HPDE6-E6E7 (cell line): ENCODE measurements at regions not wholly inside any gene's neighbourhood (a gene's known extent, or its start where the extent isn't known, plus 50 kb on each side); places are given as distances from the start of the nearest gene placed in this dataset.

ENCODE experiments used
- DNase-seq: peaks from one replicate; pipeline ENCODE4 v3.0.0; 2011; ENCODE audit warnings: missing footprints; ENCODE audit errors: extremely low spot score

DNA sequence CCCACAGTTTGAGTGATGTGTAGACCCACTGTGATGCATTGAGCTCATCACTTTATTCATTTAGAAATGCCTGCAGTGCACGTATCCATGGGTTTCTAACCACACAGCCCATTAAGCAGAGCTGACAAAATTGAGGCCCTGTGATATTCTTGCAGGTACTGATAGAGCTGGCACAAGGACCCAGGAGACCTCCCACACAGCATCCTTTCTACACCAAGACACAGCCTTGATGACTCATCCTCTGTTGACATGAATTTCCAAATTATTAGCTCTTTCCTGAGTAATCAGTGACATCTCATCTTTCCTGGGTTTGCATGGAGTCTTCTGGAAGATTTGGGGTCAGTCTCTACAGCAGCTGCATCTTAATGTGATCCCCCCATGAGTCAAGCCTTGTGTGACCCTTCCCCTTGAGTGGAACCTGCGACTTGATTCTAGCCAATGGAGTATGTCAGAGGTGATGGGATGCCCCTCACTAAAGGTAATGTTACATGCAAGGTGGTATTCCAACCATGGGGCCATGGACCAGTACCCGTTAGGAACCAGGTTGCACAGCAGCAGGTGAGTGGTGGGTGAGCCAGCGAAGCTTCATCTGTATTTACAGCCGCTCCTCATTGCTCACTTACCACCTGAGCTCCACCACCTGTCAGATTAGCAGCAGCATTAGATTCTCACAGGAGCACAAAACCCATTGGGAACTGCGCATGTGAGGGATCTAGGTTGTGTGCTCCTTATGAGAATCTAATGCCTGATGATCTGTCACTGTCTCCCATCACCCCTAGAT, 181.1 kb upstream of the ARL4C start:
- DNase-seq = no peak

DNA sequence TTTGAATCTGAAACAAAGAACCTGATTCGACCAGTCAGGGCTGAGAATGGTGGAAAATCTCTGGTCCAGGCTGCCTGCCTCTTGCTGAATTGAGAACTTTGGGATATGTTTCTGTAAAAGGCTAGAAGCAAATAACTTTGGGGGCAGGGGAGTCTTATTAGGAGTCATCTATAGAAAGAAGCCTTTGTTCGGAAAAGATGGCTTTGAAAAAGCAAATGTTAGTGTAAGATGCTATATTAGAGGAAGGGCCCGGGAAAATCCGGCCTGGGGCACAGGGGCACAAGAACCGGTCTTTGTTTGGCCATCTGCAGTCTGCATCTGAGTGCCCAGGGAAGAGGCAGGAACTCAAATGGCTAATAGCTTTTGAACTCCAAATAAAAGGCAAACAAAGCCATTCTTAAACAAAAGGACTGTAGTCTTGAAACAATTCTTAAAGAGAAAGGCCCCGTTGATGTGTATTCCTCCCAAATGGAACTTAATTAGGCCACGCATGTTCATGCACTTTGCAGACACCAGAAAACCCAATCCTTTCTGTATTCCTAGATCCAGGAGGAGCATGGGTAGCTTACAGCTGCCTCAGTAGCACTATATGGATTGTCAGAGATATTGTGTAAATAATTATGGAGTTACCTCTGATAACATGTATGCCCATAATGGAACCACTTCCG, 180.0 kb upstream of the ARL4C start:
- DNase-seq = no peak

DNA sequence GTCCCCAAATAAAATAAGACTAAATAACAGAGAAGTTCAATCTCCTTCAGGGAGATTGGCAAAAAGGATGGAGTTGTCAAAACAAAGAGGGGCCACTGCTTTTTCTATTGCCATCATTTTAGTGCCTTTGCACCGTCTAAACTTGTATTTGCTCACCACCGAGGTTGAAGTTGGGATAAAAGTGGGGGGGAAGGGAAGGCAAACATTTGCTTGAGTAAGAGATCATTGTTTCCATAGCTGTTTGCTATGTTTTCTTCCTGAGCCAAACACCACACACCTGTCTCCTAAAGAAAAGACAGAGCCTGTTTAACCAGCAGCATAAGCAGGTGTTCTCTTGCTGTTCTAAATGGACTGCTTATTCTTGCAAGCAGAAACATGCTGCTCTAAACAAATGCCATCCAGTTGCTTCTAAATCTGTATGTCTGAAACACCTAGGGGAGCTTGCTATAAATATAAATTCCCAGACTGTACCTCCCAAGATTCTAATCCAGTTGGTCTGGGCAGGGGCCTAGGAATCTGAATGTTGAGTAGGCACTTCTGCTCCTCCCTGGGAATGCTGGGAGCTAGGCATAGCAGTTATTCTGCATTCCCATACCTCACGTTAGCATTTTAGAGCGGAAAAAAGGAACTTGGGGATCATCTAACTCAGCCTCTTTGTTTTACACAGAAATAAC, 179.4 kb upstream of the ARL4C start:
- DNase-seq = no peak

DNA sequence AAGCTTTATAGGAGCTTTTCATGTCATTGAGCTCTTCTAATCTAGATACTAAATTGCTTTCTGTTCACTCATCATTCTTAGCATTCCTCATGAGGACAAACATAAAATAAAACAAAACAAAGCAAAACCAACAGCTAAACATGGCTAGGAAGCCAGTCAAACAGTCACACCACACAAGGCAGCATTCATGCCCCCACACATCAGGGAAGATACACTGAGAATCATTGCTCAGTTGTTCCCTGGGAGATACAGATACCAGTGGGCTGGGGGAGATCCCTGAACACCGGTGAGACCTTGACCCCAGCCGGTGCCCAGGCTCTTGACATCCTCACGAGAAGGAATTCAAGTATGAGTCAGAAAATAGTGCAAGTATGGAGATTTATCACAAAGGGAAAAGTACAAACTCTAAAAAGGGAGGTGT, 177.9 kb upstream of the ARL4C start:
- no peak for DNase-seq

DNA sequence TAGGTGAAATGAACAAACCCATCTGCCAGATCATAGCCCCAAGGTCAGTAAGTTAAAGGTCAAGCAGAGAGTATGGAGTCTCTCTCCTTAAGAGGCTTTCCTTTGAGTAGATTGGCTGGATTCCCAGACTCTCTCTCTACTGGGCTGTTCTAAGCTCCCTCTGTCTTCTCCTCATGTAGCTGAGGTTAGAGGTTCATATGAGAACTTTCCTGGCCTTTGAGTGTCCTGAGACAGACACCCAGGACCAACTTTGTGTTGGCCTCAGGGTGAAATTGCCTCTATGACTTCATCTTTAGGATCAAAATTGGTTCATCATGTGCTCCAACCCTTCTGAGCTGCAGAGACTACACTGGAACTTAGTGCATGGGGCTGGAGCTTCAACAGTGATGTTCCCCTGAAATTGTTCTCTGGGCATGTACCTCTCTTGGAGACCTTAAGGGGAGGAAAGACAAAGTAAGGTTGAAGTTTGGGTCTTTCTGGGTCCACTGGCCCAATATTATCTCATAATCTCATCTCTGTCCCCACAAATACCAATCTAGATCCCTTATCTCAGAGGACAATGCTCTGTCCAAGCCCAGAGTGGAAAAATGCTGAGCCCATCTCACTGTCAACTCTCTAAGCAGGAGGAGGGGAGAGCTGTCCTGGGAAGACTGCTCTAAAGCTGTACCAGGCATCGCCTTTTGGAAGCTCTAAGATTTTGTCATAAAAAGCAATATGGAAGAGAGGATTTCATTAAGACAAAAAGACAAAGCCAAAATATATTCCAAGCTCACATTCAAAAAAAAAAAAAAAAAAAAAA, 177.3 kb upstream of the ARL4C start:
- no peak for DNase-seq

DNA sequence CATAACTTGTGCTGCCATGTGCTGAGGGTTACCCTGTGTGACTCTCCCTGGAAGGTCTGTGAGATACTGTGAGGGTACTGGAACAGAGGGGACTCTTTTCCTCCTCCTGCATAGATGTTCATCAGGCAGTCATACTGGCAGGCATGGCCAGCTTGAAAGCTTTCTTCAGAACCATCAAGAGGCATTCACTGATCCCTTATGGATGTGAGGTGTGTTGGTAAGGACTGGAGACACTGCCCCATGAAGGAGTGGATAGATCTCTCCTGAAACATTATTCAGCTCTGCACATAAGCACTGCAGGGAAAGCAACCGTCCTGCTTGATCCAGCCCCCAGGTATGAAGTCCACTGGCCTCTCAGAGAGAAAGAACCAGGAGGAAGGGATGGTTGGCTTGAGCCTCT, 176.6 kb upstream of the ARL4C start:
- DNase-seq = no peak

DNA sequence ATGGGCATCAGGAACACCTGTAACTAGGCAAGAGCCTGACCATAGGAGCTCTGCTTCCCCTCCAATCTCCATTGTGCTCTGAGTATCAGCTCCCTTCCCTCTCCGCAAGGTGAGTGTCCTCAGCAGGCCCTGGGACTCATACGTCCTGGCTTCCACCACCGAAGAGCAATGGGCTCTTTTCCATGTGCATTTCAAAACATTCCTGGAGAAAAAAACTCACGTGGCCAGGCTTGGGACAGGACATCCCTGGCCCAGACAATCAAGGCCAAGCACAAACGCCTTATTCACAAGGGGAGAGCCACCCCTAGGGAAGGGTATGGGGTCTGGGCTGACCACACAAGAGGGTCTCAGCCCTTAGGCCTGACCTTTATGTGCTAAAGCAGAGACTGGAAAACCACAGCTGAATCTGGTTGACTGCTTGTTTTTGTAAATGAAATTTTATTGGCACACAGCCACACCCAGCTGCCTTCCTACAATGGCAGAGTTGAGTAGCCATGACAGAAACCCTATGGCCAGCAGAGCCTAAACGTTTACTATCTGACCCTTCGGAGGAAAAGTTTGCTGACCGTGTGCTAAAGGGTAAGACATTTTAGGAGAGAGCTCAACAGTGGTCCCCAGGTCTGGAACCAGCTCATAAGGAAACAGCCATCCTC, 175.7 kb upstream of the ARL4C start:
- no peak for DNase-seq

DNA sequence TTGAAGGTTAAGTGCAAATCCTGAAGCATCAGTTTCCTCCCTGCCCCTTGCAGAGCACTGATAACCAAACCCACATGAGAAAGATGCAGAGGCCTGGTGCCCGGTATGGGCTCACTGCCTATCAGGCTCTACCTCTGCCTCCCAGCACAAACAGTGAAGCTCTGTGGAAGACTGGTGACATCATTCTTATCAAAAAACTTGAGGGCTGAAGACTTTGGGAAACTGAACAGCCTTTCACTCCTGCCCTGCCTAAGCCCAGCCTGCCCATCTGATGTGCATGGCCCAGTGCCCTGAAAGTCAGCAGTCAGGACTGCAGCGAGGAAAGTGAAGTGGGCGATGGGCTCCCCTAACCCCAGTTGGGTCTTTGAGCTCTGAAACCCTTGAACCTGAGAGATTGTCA, 174.8 kb upstream of the ARL4C start:
- no peak for DNase-seq

DNA sequence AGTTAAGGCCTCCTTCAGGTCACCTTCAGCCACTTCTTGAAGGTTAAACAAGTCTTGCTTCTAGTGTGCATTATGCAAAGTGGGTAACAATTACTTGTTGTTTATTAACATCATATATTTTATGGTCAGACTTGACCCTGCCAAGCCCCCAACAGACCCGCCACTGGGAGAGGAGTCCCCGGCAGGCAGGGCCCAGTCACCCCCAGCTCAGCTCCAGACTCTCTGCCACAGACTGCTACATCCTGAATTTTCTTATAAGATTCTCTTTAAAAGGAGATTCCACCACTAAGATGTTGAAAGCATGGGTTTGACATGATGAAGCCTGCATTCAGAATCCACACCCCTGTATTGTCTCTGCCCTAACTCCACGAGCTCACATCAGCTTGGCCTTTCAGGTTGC, 174.3 kb upstream of the ARL4C start:
- no peak for DNase-seq

DNA sequence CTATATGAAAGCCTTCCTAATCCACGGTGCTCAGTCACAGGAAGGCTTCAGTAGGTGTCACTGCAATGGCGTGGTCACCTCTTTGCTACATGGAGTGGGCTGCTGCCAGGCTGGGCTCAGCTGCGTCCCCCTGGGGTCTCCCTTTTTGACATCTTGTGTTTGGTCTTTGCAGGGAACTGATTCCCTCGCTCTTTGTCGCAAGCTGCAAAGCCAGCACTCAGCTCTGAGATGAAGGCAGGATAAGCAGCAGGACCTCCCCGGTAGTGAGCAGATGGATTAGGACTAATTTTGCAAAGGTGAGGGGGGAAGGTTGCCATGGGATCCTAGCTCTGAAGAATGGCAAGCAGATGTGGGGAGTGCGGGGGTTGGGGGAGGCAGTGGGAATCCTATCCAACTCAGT, 173.9 kb upstream of the ARL4C start:
- no peak for DNase-seq

DNA sequence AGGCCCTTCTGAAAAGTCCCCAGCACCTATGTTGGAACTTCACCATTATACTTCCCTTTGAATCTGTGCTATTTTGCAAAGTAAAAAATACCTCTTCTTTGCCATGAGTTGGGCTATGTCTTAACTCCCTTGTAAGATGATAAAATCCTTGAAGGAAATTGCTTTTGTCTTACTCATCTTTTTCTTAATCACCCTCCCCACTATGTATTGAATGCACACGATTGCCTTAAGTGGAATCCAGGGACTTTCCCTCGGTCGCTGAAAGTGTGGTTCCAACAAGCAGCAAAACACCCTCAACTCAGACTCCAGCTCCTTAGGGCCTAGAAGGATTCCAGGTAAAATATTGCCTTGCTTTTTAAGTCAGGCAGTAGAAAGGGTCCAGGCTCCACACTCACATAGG, 173.2 kb upstream of the ARL4C start:
- DNase-seq = peak; percentile 64

DNA sequence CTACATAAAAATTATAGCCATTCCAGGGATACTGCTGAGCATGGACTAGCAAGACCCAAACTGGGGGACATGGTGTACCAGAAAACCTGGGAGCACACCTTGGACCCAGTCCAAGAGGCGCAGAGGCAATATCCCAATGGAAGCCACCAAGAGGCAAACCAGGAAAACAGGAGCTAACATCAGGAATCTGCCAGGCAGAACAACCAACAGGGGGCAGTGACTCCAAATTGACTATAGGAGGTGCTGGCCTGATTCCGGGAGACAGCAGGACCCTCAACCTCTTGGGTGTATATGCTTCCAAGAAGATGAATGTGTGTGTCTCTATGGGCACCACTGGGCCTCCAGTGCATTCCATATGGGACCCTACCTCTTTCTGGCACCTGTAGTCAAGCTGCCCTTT, 172.7 kb upstream of the ARL4C start:
- DNase-seq = no peak

DNA sequence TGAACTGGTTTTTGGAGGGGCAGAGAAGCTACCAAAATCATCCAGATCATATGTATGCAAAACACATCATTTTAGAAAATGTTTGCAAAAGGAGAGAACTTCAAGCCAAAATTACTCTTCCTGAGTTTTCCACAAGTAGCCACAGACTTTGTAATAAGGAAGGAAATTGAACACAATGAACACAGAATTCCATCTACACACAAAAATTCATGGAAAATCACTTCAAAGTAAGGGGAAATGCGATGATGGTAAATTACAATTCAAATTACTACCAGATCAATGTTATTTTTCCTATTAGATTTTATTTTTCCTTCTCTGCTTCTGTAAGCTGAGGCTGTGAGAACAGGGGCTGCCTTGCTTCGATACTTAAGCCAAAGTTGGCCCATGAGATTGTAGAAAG, 172.1 kb upstream of the ARL4C start:
- no peak for DNase-seq

DNA sequence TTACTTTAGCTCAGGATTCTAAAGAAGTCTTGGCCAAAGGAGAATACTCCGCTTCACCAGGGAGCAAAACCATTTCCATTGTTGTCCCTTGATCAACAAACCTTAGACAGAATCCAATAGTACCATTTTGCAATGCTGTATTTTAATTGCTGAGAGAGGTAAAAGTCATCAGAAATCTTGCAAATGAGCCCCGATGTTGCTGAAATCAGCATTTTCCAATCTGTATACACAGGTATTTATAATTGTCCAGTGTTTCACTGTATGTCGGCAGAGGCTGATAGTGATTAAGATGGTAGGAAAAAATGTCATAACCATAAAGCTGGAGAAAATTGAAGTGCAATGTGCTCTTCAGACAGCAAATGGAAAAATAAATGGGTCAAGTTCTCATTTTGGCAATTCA, 170.0 kb upstream of the ARL4C start:
- DNase-seq = no peak

DNA sequence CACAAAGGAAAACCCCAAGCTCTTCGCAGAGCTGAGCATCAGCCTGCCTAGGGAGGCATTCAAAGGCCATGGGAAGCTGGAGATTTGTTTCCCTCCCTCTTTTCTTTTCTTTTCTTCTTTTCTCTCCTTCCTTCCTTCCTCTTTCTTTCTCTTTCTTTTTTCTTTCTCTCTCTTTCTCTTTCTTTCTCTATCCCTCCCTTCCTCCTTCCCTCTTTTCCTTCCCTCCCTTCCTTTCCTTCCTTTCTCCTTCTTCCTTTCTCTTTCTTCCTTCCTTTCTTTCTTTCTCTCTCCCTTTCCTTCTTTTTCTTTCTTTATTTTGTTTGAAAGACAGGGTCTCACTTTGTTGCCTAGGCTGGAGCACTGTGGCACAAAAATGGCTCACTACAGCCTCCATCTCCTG, 168.4 kb upstream of the ARL4C start:
- no peak for DNase-seq

DNA sequence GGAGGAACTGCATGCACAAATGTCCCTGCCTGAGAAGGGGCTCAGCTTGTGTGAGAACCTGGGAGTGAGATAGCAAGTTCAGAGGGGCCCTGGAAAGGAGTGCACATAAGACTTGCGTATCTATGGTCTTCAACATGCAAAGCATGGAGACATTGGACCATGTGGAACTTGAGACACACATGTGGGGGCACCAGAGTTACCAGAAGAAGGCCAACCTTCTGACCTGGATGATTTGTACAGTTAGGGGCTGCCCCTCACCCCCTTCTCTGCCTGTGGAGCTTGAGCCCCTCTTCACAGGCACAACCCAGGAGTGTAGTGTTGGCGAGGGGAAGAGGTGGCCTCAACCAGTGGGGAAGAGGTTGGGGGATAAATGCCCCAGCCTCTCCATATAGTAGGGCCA, 165.0 kb upstream of the ARL4C start:
- DNase-seq = no peak

DNA sequence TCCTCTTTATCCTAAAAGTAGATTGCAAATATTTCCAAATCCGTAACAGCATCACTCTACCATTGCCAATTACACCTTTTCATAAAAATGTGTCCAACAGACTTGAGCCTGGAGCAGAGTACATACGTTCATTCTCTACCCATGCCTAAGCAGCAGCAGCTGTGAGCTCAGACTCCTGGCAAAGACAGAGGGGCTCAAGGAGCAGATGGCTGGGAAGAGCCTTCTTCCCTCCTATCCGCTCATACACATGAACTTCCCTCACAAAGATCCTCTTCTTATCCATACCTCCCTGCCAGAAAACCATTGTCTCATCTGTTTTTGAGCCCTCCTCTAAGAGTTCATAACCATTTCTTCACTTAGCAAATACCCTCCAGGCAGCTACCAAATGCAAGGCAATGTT, 164.3 kb upstream of the ARL4C start:
- no peak for DNase-seq

DNA sequence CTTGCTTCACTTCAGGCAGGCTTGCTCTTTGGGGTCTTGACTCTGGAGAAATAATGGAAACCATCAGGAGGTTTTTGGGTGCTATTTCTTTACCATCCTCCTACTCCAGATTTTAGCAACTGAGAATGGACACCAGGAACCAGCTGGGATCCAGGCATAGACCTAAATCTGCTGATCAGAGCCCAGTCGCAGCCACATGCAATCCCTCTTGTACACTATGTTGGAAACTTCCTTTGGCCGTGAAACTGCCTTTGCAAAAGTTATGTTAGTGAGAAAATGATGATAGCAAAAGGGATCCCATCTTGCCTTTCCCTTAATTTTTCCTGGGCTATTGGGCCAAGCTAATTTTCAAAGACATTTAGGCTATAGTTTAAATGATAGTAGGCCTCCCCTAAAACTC, 158.8 kb upstream of the ARL4C start:
- DNase-seq = no peak

DNA sequence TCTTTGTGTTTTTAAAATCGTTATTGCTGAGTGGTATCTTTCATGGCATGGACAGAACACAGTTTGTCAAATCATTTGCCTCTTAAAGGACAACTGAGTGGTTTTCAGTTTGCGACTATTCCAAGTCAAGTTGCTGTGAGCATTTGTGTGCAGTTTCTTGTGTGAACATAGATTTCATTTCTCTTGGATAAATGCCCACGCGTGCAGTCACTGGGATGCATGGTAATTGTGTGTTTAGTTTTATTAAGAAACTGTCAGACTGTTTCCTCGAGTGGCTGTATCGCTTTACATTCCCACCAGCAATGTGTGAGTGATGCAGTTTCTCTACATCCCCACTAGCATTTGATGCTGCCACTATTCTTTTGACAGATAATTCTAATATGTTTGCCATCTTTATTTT, 154.0 kb upstream of the ARL4C start:
- DNase-seq = no peak

DNA sequence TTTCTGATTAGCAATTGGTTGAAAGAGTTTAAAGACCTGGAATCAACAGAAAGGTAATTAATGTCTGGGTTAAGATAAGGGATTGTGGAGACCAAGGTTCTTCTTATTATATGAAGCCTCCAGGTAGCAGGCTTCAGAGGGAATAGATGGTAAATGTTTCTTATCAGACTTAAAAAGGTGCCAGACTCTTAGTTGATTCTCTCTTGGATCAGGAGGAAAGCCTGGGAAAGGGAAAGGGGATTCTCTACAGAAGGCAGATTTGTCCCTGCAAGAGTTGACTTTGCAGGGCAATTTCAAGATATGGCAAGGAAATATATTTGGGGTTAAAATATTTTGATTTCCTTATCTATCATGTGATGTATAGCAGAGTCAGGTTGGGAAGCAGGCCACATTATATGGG, 153.1 kb upstream of the ARL4C start:
- DNase-seq = no peak

DNA sequence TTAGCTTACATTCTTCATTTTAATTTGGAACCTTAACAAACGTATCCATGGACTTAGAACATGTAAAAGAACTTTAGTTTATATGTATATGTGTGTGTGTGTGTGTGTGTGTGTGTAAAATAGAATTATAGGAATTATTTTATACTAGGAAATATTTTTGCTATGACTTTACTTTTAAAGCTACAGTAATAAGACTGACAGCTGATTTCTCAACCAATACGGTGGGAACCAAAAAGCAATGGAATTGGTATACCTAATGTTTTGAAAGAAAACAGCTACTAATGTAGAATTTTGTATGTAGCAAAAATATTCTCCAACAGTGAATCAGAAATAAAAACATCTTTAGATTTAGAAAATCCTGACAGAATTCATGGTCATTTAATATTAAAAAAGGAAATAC, 146.5 kb upstream of the ARL4C start:
- DNase-seq = no peak

DNA sequence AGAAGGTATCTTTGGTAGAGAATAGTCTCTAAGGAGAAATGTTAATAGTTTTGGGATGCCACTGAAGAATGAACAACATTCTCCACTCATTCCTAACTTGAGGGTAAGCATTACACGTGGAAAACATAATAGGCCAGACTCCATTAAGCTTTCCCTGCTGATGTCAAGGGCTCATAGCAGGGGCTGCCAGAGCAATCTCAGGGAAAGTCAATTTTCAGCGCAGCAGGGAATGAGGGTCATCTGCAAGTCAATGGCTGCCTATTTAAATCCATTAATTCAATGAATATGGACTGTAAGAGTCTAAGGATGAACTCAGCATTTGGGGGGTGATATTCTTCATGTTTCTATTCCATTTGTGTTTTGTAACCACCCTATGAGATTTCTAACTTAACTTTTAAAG, 144.2 kb upstream of the ARL4C start:
- no peak for DNase-seq
